ENCODE measurements at regions not wholly inside any gene's neighbourhood (a gene's known extent, or its start where the extent isn't known, plus 50 kb on each side); places are given as distances from the start of the nearest gene placed in this dataset.

DNA sequence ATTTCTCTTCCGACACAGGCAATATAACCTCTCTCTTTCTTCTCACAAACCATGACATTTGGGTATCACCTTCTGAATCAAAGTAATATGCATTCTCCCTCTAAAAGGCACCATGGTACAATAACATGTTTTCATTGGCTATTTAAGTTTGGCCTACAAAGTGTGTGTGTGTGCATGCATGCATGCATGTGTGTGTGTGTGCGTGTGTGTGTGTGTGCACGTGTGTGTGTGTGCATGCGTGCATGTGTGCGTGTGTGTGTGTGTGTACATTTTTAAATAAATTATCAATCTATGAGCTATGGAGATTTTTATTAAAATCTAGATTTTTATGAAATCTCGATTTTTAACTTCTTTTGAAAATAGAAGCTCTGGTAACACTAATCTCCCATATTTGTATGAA is 745.3 kb upstream of the ZEB2 start:
- DNase-seq, result no peak

DNA sequence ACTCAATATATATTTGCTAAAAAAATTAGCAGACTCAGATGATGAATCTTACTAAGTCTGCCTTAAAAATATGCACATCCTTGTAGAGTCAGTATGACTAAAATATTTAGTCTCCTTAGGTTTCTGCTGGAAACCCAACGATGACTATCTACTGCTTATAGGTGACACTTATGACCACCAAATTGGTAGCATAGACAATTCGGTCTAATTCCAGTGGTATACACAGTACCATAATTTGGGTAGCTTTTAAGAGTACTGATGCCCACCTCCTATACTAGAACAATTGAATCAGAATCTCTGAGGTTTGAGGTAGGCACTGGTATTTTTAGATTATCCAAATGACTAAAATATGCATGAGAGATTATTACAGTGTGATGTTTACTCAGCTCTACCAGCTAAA is 740.8 kb upstream of the ZEB2 start:
- DNase-seq, result no peak

DNA sequence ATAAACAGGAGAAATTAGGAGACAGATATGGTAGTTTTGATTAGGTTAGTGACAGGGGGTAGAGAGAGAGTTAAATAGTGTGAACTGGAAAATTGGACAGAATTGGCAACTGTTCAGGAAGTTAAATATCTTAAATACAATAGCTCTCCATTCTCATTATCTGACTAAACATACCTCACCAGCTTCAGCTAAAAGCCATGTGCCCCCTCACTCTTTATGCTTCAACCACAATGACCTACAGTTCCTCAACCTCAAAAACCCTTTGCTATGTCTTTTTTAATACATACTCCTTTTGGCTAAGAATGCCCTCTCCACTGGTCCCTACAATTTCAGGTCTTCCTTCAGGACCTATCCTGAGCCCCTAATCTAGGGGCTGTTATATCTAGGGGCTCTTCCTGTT is 740.2 kb upstream of the ZEB2 start:
- DNase-seq, result no peak

DNA sequence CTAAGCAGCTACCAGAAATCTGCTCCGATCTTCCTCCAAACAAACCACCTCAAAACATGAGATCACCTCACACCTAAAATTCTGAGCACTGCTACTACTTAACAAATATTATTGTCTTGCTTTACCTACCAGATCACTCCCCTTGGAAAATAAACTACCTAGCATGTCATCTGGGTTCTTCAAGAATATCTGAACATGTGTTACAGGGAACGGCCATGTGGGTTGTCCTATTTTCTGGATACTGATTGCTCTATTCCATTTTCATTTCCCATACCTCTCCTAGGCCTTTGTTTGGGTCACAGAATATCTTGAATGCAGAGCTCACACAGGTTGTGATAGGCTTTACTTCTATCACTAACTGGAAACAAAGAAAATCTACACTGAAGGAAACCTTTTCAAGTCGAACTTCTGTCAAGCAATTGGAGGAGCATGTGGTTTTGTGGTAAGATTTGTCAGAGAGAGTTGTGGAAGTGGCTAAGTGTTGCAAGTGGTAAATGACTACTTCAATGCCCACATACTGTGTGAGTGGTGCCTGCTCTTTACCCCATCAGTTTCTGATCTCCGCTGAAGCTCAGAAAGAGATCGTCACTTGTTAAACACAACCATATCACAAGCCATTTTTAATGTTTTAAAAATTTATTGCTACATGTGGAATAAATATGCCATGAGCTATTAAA is 739.1 kb upstream of the ZEB2 start:
- peak; percentile 15 for DNase-seq

DNA sequence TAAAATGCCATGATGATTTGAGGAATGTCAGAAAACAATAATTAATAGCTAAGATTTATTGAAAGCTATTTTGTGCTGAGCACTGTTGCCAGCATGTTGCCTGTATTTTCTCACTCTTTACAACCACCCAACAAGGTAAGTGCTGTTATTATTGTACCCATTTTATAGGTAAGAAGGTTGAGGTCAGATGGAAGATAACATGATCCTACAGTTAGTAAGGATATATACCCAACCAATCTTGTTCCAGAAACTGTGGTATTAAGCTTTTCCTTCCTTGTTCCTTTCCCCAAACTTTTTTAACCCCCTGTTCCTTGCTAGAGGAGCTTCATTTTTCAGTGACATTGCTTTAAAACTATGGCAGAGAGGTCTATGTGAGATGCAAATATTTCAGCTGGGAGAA is 738.0 kb upstream of the ZEB2 start:
- no peak for DNase-seq

DNA sequence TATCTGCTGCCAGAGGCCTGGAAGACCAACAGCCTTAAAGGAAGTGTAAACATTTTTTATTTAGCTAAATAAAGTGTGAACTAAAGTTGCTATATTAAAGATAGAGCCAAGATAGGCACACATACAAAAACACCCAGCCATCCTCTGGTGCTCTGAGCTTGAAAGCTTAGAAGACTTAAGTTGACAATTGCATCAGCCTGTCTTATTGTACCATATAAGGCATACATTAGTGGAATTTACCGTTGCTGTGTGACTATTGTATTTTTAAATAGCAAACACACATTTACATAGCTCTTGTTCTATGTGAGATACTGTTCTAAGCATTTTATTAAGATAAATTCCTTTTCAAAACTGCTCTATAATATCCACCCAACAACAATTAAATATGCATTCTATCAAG is 736.6 kb upstream of the ZEB2 start:
- DNase-seq, result no peak

DNA sequence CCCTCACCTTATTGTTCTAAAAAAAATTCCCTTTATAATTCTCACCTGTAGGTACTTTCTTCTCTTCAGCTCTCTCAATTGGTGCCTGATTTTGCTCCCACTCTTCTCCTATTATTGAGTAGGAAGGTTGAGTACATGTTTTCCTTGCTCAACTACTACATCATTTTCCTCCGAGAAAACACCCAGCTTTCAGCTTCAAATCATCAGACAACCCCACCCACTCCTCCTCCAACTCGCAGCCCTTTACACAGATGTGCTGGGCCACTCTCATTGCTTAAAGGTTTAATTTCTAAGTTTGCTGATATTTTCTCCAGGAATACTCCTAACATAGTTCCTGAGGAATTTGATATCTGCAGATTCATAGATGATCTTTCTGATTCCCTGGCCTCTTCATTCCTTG is 734.4 kb upstream of the ZEB2 start:
- DNase-seq, result no peak

DNA sequence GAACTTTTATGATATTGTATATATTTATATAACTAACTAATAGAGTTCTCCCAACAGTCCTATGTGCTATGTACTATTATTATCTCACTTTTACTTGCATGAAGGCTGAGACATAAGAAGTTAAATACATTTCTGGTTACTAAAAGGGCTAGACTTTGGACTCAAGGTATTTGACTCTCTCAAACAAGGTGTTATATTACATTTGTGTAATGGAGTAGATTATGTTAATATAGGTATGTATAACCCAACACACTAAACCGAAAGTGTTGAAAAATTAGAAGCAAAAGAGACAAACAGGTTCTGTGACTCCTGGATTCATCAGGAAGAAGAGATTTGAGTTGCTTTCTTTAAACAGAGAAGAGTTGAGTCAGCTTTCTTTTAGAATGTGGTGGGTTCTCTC is 733.6 kb upstream of the ZEB2 start:
- no peak for DNase-seq

DNA sequence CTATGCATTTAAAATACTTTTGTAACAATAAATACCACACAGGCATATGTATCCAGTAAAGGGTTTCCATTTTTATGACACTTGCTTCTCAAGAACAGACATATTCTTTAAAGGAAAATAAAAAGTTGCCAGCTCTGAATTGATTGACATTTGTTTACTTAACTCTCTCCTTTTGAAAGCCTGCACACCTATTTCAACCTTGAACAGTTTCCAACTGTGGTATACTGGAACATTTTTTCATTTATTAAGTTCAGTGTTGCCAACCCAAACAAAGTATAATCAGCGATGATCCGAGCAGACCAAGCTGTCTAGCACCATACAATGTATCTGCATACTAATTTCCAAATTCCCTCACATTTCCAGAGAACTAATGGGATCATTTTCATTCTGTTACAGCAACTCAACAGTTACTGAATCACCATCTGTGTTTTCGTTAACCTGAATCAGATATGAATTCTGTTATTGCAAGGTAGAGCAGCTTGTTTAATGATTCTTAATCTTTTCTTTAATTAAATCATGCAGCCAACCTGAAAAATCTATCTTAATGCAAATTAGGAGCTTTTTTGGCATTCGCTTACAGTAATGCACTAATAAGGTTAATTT is 725.5 kb upstream of the ZEB2 start:
- DNase-seq, result no peak

DNA sequence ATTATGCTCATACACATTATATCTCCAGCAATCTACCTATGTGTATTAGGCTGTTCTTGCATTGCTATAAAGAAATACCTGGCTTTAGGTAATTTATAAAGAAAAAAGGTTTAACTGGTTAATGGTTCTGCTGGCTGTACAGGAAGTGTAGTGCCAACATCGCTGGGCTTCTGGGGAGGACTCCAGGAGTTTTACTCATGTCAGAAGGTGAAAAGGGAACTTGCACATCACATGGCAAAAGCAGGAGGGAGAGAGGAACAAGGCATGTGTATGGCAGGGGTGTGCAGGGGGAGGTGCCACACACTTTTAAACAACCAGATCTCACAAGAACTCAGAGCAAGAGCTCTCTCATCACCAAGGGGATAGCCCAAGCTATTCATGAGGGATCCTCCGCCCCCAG is 715.4 kb upstream of the ZEB2 start:
- DNase-seq, result no peak

DNA sequence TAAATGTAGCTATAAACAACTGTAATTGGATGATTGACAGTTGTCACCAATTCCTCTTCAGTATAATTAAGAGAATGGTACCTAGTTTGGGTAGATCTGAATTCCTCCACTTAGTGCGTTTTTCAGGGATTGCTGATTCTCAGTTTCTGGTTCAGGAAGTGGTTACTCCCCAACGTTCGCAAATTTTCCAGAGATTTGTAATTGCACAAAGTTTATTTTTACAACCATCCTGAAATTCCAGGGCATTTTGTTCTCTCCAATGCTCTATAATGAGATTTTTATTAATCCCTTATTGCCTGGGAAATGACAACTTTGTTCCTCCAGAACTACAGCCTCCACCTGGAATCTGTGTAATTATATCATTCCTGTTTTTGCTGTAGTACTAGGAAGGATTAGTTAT is 710.6 kb upstream of the ZEB2 start:
- DNase-seq, result no peak

DNA sequence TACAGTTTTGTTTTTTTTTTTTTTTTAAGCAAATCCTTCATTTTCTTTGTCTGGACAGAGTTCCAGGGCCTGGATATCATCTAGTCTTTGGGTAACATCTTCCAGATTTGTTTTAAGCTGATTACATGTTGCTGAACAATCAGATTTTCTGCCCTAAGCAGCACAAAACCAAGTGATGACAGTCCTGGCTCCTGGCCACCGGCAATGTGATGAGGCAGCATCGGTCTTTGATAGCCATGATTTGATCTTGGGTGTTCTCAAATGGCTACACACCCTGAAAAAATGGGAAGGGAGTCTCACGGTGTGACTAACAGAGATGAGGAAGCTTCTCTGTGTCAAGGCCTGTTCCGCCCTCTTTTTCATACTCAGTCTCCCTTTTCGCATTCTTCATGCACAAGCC is 708.6 kb upstream of the ZEB2 start:
- peak; percentile 36 for DNase-seq

DNA sequence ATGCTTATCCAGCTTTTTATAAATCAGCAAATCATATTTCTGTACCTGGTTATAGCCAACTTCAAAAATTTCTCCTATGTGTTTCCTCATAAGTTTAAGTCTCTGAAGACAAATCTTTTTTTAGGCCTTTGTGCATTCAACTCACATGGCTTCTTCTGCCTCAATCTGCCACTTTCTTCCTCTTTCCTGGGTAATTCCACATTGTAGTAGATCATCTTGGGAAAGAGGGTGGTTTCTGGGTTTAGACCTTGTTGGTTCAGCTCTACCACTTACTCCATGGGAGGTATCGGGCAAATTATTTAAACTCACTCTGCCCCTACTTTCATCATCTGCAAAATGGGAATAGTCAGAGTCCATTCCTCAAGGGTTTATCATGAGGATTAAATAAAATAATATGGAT is 707.0 kb upstream of the ZEB2 start:
- DNase-seq, result no peak

DNA sequence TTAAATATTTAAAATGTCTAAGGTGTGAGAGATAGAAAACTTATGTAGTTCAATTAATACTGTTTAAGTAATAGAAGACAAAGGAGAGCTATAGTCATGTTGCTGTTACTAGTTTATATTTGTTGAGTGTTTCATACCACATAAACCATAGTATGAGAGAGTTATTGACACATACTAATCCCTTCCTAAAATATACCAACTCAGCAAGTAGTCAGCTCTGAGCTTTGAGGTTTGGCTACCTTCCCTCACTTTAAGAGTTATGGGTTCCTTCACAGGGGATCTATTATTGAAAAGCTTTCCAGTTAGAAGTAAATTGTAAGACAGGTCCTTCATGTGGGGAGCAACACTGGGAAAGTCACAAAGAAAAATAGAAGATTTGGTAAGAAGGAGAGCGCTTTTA is 701.6 kb upstream of the ZEB2 start:
- no peak for DNase-seq

DNA sequence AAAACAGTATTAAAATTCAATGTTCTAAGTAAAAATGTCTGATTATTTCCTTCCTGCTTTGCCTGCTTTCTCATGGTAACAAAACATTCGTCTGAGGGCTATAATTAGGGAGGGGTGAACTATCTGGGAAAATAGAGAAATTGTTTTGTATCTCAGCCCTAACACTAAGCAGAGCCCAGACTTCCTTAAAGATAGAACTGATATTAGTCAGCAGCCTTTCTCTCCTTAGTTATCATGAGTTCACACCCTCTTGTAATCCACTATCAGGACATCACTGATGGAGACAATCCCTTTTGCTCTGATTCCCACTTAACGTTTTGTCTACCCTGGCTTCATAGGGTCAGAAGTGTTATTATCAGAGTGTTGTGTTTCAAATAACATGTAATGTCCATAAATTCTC is 701.1 kb upstream of the ZEB2 start:
- DNase-seq, result no peak

DNA sequence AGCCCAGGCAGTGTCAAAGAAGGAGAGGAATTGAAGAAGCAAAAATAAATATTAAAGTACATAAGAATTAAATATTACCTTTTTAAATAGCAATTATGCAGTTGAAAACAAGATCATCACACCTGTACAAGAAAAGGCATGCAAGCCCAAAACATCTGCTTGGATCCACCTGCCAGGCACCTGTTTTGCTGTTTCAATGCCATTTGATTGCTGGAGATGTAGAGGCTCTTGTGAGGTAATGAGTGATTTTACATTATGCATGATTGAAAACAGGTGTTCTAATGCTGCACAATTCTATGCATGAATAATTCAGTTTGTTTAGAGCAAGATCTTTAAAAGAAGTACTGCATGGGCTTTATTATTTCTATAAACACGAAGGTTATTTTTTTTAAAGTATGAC is 700.6 kb upstream of the ZEB2 start:
- no peak for DNase-seq

DNA sequence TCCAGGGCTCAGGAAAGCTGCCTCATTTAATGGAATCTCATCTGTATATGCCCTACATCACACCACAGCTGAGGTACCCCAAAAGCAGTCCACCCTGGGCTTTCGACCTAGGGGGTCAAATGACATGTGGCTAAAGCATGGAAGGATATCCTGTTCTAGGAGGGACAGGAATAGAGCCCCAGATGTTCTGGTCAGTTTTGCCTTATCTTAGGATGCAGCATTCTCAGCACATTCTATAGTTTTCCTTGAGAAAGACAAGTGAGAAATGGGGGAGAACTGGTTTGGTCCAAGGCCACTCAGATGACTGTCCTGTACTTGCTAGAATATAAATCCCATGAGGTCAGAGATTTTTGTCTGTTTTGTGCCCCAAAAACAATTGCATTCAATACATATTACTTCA is 688.0 kb upstream of the ZEB2 start:
- DNase-seq, result no peak

DNA sequence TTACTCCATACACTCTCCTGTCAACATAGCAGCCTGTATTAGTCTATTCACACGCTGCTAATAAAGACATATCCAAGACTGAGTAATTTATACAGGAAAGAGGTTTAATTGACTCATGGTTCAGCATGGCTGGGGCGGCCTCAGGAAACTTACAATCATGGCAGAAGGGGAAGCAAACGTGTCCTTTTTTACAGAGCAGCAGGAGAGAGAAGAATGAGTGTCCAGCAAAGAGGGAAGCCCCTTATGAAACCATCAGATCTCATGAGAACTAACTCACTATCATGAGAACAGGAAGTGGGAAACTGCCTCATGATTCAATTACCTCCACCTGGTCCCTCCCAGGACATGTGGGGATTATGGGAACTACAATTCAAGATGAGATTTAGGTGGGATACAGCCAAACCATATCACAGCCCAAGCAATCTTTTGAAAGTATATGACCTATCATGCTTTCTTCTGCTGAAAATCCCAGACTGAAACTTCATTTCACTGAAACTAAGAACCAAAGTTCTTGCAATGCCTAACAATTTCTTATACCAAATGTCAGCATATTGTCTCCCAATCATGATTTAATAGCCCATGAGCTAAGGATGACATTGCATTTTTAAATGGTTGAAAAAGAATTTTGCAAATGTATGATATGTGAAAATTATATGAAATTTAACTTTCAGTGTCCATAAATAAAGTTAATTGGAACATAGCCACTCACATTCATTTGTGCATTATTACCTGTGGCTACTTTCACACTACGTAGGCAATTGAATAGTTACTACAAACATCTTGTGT is 686.8 kb upstream of the ZEB2 start:
- DNase-seq, result no peak

DNA sequence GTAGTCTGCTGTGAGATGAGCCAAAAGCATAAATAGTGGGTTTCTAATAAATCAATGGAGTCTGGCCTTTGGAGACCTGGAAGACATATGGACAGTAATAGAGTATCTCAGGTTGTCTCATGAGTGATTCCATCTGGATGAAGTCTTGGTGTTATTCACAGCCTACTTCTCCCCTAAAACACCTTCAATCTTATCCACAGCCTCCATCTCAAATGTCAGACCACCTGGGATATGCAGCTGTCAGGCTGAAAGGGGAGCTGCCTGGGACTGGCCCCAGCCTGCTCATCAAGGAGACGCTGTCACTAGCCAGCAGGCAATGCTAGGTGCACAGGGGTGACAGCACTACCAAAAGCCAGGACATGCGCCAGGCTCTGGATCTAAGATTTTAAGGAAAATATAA is 684.0 kb upstream of the ZEB2 start:
- no peak for DNase-seq

DNA sequence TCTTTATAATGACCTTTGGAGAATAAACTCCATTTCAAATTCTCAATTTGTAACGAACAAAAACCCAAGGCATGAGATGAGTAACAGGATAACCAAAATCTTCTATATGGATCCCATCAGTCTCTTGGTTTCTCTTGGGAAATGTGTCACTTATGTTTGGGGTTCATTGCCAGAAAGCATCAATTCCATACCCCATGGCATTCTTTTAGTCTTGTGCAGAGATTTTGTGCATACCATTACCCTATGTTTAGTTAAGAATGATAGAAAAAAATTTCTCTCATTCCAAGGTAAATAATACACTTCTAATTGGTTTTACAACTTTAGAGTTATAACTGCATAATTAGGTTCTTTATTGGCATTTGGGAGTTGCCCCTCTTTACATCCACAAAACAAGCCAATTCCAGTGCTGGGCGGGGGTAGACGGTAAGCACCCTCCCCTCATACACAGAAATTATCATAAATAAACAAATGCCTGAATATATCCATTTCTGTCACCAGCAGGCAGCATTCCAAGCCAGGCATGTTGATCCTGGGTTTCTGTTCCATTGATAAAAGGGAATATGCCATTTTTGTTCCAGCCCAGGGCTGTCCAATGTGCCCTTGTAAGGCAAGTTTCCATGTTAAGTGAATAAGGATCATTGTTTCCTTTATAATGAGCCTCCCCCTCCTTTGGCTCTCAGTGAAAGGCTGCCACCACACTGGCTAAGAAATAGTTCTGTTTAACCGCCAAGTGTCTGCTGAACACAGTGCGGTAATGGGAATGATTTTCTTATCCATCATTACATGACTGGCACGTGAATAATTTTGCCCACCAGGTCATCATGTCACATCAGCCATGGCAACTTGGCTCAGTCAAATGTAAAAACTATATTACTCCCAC is 680.1 kb upstream of the ZEB2 start:
- no peak for DNase-seq

DNA sequence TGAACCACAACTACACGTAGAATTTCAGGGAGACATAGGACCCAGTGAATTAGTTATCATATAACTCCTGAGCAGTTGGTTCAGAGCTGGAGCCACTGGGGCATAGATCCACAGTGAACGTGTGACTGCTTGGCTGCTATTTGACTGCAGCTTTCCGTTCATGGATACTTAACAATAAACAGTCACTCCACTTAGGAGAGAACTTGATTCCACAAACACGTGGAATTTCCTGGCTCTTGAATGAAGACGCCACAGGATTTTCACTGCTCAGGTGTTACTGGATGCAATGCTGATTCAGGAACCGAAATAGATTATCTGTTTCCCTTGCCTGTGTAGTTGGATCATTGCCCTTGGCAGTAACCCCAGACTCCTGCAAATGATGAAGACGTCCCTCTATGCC is 679.1 kb upstream of the ZEB2 start:
- no peak for DNase-seq

DNA sequence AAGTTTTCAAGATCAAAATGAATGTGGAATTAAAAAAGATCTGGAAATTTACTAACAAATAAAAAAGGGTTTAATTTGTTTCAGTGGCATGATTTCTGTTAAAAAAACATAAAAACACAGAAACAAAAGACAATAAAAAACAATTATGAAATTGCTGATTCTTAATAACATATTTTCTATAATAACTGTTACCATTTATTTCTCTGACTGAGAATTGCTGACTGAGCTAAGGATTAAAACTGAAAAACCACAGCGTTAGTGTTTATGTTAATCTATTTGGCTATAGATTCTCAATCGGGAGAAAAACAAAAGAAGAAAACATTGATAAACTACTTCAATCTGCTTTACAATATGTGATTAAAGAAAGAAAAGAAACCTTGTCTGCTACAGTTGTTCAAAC is 678.6 kb upstream of the ZEB2 start:
- no peak for DNase-seq

DNA sequence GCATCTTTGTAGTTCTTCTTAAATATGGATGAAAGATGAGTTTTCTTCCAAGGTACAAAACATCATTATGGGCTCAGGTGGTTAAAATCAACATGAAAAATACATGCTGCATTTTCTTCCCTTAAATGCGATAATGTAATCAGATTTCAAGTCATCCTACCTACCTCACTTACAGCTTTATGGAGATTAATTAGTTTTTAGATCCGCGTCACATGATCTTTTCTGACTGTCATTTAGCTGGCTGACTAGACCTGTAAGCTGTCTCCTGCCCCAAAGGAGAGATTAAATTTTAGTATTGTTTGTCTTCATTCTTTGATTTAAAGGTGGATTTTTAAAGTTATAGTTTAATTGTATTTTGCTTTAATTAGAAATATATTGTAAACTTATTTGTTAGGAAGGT is 678.0 kb upstream of the ZEB2 start:
- DNase-seq, result no peak

DNA sequence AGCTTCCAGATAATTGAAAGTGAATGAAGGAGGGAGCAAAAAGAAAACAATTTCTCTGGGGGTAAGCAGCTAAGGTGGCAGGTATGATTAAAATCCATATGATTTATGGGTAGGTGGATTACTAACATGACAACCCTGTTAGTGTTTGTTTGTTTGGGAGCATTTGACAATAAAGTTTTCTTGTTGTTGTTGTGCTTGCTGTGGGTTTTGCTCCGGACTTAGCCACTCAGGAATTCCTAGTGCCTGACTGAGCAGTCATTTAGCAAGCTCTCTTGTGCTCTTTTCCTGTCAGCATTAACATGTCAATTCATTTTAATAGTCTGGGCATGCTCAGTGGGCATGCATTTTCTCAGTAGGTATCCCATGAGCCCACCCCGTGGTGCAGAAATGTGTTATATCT is 674.8 kb upstream of the ZEB2 start:
- no peak for DNase-seq

Data from femur (tissue), 1 donor.